ENCODE measurements at regions not wholly inside any gene's neighbourhood (a gene's known extent, or its start where the extent isn't known, plus 50 kb on each side); places are given as distances from the start of the nearest gene placed in this dataset.

- TF ChIP-seq EZH2 (IDR thresholded peaks at IDR 0.05), result no peak
- no peak for TF ChIP-seq POLR2AphosphoS5 (IDR thresholded peaks at IDR 0.05; ENCODE audit: borderline replicate concordance, low read depth, low read length)
Measured at GRCh38 chr5:6827526-6828219, 114.4 kb downstream of the TENT4A start.
